Lower leg skin (tissue), 3 donors: ENCODE measurements at regions not wholly inside any gene's neighbourhood (a gene's known extent, or its start where the extent isn't known, plus 50 kb on each side); places are given as distances from the start of the nearest gene placed in this dataset.

Experiments
- POLR2A ChIP-seq, 2 donors: fragments of 450-650 bp; IDR thresholded peaks; one replicate each; pipeline ENCODE4 v1.6.1; 2016 to 2017; ENCODE audit warnings: antibody characterized with exemption in 2 of 2, mild to moderate bottlenecking in 1 of 2, moderate library complexity in 1 of 2
- TF ChIP-seq, protein P1 (sequence below), 3 donors: fragments of 450-650 bp; IDR thresholded peaks; one replicate each; pipeline ENCODE4 v1.5.1; 2016; ENCODE audit warnings: antibody characterized with exemption in 3 of 3, mild to moderate bottlenecking in 3 of 3, moderate library complexity in 2 of 3

GRCh38 chr6:156378853-156379252, 398.3 kb upstream of the ARID1B start:
- TF ChIP-seq, protein P1, sequence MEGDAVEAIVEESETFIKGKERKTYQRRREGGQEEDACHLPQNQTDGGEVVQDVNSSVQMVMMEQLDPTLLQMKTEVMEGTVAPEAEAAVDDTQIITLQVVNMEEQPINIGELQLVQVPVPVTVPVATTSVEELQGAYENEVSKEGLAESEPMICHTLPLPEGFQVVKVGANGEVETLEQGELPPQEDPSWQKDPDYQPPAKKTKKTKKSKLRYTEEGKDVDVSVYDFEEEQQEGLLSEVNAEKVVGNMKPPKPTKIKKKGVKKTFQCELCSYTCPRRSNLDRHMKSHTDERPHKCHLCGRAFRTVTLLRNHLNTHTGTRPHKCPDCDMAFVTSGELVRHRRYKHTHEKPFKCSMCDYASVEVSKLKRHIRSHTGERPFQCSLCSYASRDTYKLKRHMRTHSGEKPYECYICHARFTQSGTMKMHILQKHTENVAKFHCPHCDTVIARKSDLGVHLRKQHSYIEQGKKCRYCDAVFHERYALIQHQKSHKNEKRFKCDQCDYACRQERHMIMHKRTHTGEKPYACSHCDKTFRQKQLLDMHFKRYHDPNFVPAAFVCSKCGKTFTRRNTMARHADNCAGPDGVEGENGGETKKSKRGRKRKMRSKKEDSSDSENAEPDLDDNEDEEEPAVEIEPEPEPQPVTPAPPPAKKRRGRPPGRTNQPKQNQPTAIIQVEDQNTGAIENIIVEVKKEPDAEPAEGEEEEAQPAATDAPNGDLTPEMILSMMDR (IDR thresholded peaks at IDR 0.05) = no peak
- TF ChIP-seq POLR2A (IDR thresholded peaks at IDR 0.05) = no peak
